ENCODE measurements at regions not wholly inside any gene's neighbourhood (a gene's known extent, or its start where the extent isn't known, plus 50 kb on each side); places are given as distances from the start of the nearest gene placed in this dataset.

DNA sequence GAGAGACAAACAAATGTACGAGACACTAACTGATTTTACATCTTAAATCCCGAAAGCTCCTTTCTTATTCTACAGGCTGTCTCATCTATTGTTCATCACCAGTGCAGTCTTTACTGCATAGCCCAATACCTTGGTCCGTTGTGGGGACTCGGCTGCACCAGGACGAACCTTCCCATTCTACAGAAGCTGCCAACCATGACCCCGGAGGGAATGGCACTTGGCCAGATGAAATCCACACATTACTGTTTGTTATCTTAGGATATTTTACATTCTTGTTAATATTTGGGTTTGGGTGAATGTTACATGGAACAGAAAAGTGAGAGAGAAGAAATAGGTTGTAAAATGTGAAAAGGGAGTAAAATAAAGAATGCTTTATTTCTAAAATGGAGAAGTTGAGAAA is 195.1 kb downstream of the RFC3 start:
- no peak for TF ChIP-seq POLR2A (IDR thresholded peaks at IDR 0.05)
- TF ChIP-seq, protein P1, sequence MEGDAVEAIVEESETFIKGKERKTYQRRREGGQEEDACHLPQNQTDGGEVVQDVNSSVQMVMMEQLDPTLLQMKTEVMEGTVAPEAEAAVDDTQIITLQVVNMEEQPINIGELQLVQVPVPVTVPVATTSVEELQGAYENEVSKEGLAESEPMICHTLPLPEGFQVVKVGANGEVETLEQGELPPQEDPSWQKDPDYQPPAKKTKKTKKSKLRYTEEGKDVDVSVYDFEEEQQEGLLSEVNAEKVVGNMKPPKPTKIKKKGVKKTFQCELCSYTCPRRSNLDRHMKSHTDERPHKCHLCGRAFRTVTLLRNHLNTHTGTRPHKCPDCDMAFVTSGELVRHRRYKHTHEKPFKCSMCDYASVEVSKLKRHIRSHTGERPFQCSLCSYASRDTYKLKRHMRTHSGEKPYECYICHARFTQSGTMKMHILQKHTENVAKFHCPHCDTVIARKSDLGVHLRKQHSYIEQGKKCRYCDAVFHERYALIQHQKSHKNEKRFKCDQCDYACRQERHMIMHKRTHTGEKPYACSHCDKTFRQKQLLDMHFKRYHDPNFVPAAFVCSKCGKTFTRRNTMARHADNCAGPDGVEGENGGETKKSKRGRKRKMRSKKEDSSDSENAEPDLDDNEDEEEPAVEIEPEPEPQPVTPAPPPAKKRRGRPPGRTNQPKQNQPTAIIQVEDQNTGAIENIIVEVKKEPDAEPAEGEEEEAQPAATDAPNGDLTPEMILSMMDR (IDR thresholded peaks at IDR 0.05) = no peak

Data from testis (tissue), 2 donors.